ENCODE measurements at regions not wholly inside any gene's neighbourhood (a gene's known extent, or its start where the extent isn't known, plus 50 kb on each side); places are given as distances from the start of the nearest gene placed in this dataset.

- no peak overlapping the region for H3K27ac ChIP-seq
These were observed 173.6 kb downstream of the NUFIP1 start for GRCh38 chr13:44815623-44816022.

GRCh38 chr13:44814836-44815235, 174.4 kb downstream of the NUFIP1 start:
- Histone ChIP-seq H3K9me3 (no peaks in the 10 kb centered on the region), H3K4me1 (peaks cover 0 to 12% (median 2%) of the 10 kb centered on the region in 4 donors), H3K36me3 (no peaks in the 10 kb centered on the region), H3K4me3 (no peak overlapping the region), H3K27me3 (no peaks in the 10 kb centered on the region), H3K27ac (no peak overlapping the region)
- WGBS, 2 donors (ENCODE audit: low coverage in 1 of 2), result 80 to 88% methylated on average over 1 to 2 of the region's 2 CpGs
- TF ChIP-seq EP300 (IDR thresholded peaks at IDR 0.05; ENCODE audit: low read depth) (no peak), POLR2AphosphoS5 (IDR thresholded peaks at IDR 0.05) (no peak), POLR2A (IDR thresholded peaks at IDR 0.05) (no peak), CTCF (IDR thresholded peaks at IDR 0.05) (no peak)
- DNase-seq, result no peak
- in situ Hi-C loops (cut with MboI; ENCODE audit: low pct_ligation_motif_present in 1 of 4, low pct_unique_long_range_greater_than_20kb in 1 of 4, low sequenced_read_pairs in 3 of 4), result no loop called here
- intact Hi-C loops (cut with DNase I; ENCODE audit: low total_unique reads), result no loop called here

More at GRCh38 chr13:44815623-44816022, 173.6 kb downstream of the NUFIP1 start:
- Histone ChIP-seq H3K4me1 (peaks cover 0 to 12% (median 2%) of the 10 kb centered on the region in 4 donors), H3K36me3 (no peaks in the 10 kb centered on the region), H3K27me3 (no peaks in the 10 kb centered on the region), H3K4me3 (no peak overlapping the region), H3K9me3 (no peaks in the 10 kb centered on the region)
- no peak for DNase-seq
- intact Hi-C loops (cut with DNase I; ENCODE audit: low total_unique reads) (no loop called here), in situ Hi-C loops (cut with MboI; ENCODE audit: low pct_ligation_motif_present in 1 of 4, low pct_unique_long_range_greater_than_20kb in 1 of 4, low sequenced_read_pairs in 3 of 4) (no loop called here)
- 43 to 64% methylated on average over 4 to 5 of the region's 5 CpGs for WGBS, 2 donors (ENCODE audit: low coverage in 1 of 2)
- TF ChIP-seq POLR2AphosphoS5 (IDR thresholded peaks at IDR 0.05) (no peak), POLR2A (IDR thresholded peaks at IDR 0.05) (no peak), CTCF (IDR thresholded peaks at IDR 0.05) (no peak), EP300 (IDR thresholded peaks at IDR 0.05; ENCODE audit: low read depth) (no peak)

GRCh38 chr13:44814161-44814560, 175.1 kb downstream of the NUFIP1 start:
- H3K9me3 ChIP-seq, result no peaks in the 10 kb centered on the region
- no peak for TF ChIP-seq CTCF (IDR thresholded peaks at IDR 0.05)
- no peak for TF ChIP-seq POLR2AphosphoS5 (IDR thresholded peaks at IDR 0.05)
- no peak for TF ChIP-seq POLR2A (IDR thresholded peaks at IDR 0.05)
- TF ChIP-seq EP300 (IDR thresholded peaks at IDR 0.05; ENCODE audit: low read depth), result no peak
- no peaks in the 10 kb centered on the region for H3K27me3 ChIP-seq
- in situ Hi-C loops (cut with MboI; ENCODE audit: low pct_ligation_motif_present in 1 of 4, low pct_unique_long_range_greater_than_20kb in 1 of 4, low sequenced_read_pairs in 3 of 4) (no loop called here), intact Hi-C loops (cut with DNase I; ENCODE audit: low total_unique reads) (no loop called here)
- H3K4me1 ChIP-seq, result peaks cover 0 to 12% (median 2%) of the 10 kb centered on the region in 4 donors
- peak overlapping the region in 1 of 4 donors; percentile 4 for H3K27ac ChIP-seq
- no peak overlapping the region for H3K4me3 ChIP-seq
- no peaks in the 10 kb centered on the region for H3K36me3 ChIP-seq
- DNase-seq, result no peak
- 51 to 76% methylated on average over 2 of the region's 2 CpGs for WGBS, 2 donors (ENCODE audit: low coverage in 1 of 2)

GRCh38 chr13:44812818-44813217, 176.5 kb downstream of the NUFIP1 start:
- in situ Hi-C loops (cut with MboI; ENCODE audit: low pct_ligation_motif_present in 1 of 4, low pct_unique_long_range_greater_than_20kb in 1 of 4, low sequenced_read_pairs in 3 of 4) (no loop called here), intact Hi-C loops (cut with DNase I; ENCODE audit: low total_unique reads) (no loop called here)
- Histone ChIP-seq H3K4me1 (peaks cover 0 to 12% (median 2%) of the 10 kb centered on the region in 4 donors), H3K27ac (no peak overlapping the region), H3K4me3 (no peak overlapping the region), H3K27me3 (no peaks in the 10 kb centered on the region), H3K36me3 (no peaks in the 10 kb centered on the region), H3K9me3 (no peaks in the 10 kb centered on the region)
- DNase-seq, result no peak
- 68 to 84% methylated on average over 3 of the region's 3 CpGs for WGBS, 2 donors (ENCODE audit: low coverage in 1 of 2)
- TF ChIP-seq EP300 (IDR thresholded peaks at IDR 0.05; ENCODE audit: low read depth), result no peak
- TF ChIP-seq CTCF (IDR thresholded peaks at IDR 0.05), result no peak
- no peak for TF ChIP-seq POLR2A (IDR thresholded peaks at IDR 0.05)
- TF ChIP-seq POLR2AphosphoS5 (IDR thresholded peaks at IDR 0.05), result no peak
